HG02642 (cell line): ENCODE measurements at regions not wholly inside any gene's neighbourhood (a gene's known extent, or its start where the extent isn't known, plus 50 kb on each side); places are given as distances from the start of the nearest gene placed in this dataset.

Experiments
- ATAC-seq: cut with Tn5 transposase; IDR thresholded peaks from one replicate; pipeline ENCODE4 v1.9.1; 2021; ENCODE audit warnings: mild to moderate bottlenecking; ENCODE audit not compliant: unreplicated experiment, poor library complexity

DNA sequence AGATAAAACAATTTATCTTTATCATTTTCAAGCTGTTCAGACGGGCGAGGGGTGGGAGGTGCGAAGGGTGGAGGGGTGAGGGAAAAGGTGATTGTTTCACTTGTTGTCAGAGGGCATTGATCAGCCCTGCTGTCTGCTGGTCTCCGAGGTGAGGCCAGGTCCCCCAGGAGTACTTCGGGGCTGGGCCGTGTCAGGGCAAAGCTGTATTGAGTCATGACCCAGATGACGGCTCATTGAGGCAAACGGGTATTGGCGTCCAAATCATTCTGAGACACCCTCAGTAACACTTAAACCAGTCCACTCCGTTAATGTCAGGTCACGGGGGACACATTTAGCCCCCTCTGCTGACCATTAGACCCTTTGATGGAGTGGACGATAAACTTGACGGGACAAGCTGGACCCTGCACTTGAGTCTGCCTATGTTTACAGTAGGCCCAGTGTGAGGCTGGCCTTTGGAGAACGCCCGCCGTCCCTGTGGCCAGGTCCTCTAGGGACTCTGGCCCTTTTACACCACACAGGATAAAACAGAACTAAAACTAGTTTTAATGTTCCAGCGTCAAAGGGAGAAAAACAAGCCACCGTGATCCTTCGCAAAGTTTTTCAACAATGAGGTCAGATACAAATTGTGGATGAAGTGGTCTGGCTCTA, 502.2 kb upstream of the ZFHX3 start:
- ATAC-seq = no peak

DNA sequence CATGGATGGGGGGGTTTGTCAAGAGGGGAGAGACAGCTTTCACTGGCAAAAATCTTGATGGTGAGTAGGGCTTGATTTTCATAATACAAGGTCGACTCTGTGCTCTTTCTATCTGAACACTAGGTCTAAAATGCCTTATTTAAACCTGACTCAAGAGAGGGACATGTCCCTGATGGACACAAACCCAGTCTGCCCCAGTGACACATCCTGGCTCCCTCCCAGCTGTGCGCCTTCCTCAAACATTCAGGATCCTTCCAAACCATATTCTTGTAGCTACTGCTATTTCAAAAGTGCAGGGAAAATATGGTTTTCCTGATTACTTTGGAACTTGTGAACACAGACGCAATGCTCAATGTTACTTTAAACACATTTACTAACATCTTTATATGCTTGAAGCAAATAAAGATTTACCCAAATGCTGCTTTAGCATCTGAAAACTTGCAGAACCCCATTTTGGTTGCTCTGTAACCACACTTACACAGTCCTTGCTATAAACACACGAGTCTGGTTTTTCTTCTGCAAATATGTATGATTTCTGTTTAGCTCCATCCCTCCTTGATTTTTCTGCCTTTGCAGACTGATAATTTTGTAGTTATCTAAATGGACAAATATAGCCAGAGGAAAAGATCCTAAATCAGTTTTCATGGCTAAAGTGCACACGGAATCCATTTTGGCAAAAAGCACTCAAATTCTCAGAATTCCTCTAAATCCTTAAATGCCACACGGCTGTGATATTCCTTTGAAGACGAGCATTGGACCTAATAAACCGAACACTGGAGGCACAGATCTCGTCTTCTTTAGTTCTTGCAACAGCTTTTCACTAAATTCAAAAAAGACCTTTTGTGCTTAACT, 499.9 kb upstream of the ZFHX3 start:
- ATAC-seq = no peak

GRCh38 chr16:73546341-73546845, 498.5 kb upstream of the ZFHX3 start:
- no peak for ATAC-seq

GRCh38 chr16:73545755-73546154, 497.8 kb upstream of the ZFHX3 start:
- ATAC-seq = no peak

- no peak for ATAC-seq
Measured at GRCh38 chr16:73545290-73545689, 497.4 kb upstream of the ZFHX3 start.

- ATAC-seq = no peak
Measured at GRCh38 chr16:73544826-73545225, 496.9 kb upstream of the ZFHX3 start.

DNA sequence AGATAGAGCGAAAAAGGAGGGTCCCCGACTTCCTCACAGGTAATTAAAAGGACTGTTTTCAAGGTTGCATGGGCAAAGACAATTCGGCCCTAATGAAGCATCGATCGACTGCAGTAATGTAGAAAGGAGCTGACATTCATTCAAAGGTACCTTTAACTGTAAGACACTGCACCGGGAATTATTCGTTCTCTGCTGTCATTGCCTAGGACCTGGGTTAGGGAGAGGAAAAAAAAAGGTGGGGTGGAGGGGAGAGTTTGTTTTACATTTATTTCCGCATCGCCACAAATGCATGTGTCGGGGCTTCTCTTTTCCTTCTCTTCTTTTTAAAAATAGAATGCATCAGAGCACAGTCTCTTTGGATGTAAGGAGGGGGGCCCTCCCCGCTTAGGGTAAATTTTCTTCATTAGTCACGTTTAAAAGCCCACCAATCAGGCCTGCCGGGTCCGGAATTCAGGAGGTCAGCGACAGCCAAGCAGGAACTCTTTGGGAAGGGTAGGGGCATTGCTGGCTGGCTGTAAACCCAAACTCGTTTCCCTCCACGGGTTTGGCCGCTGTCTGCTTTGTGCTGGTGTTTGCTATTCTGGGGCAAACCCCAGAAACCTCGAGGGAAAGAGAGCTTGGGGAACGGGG, 496.2 kb upstream of the ZFHX3 start:
- ATAC-seq = no peak

DNA sequence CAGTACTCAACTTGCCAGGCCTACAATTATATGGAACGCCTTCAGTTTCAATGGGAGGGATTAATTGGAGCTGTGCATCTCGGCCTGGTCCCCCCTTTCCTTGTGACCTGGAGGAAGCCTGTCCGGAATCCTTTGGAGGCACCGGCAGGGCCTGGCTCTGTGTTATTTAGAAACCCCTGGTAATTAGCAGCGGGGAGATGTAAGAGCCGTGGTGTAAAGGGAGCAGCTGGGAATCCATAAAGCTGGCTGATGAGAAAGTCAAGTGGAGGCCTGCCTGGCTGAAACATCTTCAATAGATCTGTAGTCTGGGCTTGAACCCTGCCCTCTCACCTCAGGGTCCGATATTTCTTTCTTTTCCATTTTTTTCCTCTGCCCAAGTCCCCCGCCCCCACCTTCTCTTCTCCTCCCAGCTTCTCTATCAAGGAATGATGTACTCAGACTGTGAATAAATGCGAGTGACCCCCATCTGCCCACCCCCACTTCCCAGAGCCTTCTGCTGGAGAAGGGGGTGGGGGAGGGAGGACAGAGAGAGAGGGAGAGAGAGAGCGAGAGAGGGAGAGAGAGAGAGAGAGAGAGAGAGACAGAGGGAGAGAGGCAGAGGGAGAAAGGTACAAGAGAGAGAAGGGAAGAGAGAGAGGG, 495.5 kb upstream of the ZFHX3 start:
- ATAC-seq = no peak

DNA sequence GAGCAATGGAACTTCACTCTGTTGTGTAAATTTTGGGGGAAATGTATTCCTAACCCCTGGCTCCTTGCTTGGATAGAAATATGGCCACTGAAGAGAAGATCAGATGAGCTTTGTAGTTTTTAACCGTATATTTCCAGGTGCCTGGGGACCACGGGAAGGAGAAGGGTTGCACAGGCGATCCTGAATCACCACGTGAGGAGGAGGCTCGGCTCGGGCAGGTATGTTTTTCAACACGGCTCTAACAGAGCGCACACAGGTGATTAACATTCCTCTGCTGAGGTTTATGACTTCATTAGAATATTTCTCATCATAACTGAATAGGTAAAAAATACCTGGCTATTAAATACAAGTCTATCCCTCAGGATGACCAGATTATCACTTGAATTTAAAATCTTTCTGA, 495.0 kb upstream of the ZFHX3 start:
- no peak for ATAC-seq

DNA sequence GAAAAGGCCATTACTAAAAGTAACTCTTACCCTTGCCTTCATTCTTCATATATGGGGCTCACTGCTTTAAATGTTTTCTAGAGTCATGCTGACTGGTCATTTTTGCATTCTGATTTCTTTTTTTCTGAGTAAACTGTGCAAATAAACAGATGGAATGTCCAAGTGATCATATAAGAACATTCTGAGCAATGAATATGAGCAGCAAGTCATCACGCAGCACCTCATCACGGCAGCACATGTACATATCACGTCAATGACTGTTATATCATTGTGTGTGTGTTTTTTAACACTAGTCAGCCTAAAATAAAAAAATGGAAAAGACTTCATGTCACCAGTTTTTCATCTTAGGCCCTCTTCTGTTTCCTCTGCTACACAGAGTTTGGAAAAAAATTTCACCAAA, 490.0 kb upstream of the ZFHX3 start:
- no peak for ATAC-seq

DNA sequence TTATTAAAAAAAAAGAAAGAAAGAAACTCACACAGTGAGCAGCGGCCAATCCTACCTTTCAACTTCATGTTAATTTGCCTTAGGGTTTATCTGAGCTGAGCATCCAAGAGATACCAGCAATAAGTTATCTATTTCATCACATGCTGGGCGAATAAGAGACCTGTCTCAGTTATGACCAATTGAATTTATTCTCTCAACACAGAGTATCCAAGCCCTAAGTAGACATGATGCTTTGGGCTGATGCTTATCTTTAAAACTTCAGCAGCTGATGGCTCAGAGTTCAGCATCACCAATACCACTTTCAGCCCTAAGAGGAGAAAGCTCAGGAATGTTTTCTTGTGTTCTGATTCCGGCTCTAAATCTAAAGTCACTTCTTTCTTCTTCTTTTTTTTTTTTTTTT, 489.0 kb upstream of the ZFHX3 start:
- no peak for ATAC-seq

- ATAC-seq = no peak
Measured at GRCh38 chr16:73531021-73531420, 483.1 kb upstream of the ZFHX3 start.

GRCh38 chr16:73530529-73530928, 482.6 kb upstream of the ZFHX3 start:
- no peak for ATAC-seq

DNA sequence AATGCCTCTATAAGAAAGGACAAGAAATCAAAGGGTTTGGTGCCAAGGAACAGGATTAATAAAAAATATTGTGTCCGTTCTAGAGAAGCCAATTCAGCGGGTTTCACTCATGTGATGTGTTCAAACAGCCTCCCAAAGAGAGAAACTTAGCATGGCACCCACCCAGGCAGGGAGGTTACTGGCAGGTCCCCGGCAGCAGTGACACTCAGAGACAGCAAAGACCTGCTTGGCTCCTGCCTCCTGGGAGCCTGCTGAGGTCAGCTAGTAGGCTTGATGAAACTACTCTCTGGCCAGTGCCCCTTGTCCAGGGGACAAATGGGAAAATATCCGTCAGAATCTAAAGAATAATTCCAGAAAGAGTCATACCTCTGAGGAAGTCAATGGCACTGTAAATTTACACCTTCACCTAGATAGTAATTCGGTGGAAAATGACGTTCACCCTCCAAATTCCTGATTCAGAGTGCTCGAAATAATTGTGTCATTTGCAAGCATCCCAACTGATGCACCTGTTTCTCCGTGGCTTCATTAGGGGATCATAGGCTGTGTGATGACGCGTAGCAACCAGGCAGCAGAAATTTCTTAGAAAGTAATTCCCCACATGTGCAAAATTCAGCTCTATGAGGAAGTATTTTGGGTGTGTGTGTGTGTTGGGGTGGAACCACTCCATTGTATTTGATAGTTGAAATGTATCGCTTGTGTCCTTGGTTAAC, 481.5 kb upstream of the ZFHX3 start:
- ATAC-seq = no peak

DNA sequence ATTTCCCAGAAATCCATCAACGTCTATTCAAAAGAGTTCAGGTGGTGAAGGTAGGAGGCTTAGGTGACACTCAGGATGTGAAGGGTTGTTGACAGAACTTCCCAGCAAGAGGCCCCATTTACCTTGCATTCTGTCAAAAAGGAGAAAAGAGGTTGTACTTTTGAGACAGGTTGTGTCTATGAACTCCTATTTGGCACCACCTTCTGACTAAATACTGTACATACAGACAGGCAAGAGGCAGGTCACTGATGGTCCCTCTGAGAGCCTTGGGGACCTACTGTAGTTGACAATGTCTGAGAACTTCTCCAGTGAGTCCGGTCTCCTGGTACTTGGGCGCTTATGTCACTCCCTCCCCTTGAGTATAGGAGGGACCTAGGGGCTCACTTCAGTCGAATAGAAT, 479.3 kb upstream of the ZFHX3 start:
- ATAC-seq = no peak

- ATAC-seq = no peak
Measured at GRCh38 chr16:73526011-73526804, 478.3 kb upstream of the ZFHX3 start.

DNA sequence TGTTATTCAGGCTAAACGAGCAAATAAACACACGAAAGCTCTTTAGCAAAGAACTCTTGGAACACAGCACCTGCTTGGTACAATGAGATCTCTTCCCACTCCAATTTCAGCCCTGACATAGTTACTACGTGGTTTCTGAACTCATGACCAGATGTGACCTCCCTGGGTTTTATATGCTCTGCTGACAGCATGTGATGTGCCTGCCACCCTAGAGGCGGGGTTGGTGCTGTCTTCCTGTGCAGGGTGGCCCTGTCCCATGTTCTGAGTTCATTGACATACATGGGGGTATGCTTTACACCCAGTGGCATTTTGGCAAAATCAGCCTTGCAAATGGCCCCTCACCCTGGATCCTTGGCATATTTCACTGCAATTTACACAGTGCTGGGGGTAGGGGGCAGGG, 475.3 kb upstream of the ZFHX3 start:
- no peak for ATAC-seq

DNA sequence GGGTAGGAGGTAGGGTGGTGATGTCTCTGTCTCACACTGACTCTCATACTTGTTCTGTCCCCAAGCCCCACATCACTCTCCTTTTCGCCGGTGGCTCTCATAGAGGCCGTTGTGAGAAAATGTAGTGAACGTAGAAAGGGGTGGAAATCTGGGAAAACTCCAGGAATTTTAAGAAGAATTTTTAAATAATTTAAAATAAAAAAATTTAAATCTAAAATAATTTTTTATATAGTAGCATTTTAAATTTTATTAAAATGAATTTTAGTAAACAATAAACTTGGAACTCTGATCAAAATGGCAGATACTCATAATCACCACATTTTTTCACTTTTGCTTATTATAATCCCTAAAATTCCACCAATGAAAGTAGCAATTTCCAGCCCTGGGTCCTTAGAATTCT, 473.6 kb upstream of the ZFHX3 start:
- no peak for ATAC-seq

- no peak for ATAC-seq
Measured at GRCh38 chr16:73515616-73516015, 467.7 kb upstream of the ZFHX3 start.
